ENCODE measurements at regions not wholly inside any gene's neighbourhood (a gene's known extent, or its start where the extent isn't known, plus 50 kb on each side); places are given as distances from the start of the nearest gene placed in this dataset.

- no peak for DNase-seq
Observed at GRCh38 chr15:95300958-95301357, 1029.5 kb upstream of the NR2F2 start.

- no peak for DNase-seq
Observed at GRCh38 chr15:95302206-95302605, 1028.3 kb upstream of the NR2F2 start.

GRCh38 chr15:95302809-95303208 is 1027.7 kb upstream of the NR2F2 start:
- DNase-seq: no peak

GRCh38 chr15:95303713-95304112 is 1026.8 kb upstream of the NR2F2 start:
- DNase-seq: no peak

GRCh38 chr15:95304151-95304946 is 1026.2 kb upstream of the NR2F2 start:
- no peak for DNase-seq

- no peak for DNase-seq
Observed at GRCh38 chr15:95304947-95305400, 1025.5 kb upstream of the NR2F2 start.

GRCh38 chr15:95307115-95307514 is 1023.4 kb upstream of the NR2F2 start:
- DNase-seq: no peak

- no peak for DNase-seq
Observed at GRCh38 chr15:95319242-95319641, 1011.3 kb upstream of the NR2F2 start.

GRCh38 chr15:95323796-95324195 is 1006.7 kb upstream of the NR2F2 start:
- no peak for DNase-seq

GRCh38 chr15:95324656-95325055 is 1005.8 kb upstream of the NR2F2 start:
- DNase-seq: no peak

GRCh38 chr15:95325763-95326404 is 1004.6 kb upstream of the NR2F2 start:
- DNase-seq: no peak

- no peak for DNase-seq
Observed at GRCh38 chr15:95326431-95327182, 1003.9 kb upstream of the NR2F2 start.

GRCh38 chr15:95327183-95327525 is 1003.3 kb upstream of the NR2F2 start:
- no peak for DNase-seq

- no peak for DNase-seq
Observed at GRCh38 chr15:95327661-95328060, 1002.8 kb upstream of the NR2F2 start.

- no peak for DNase-seq
Observed at GRCh38 chr15:95328559-95328958, 1001.9 kb upstream of the NR2F2 start.

- DNase-seq: no peak
Observed at GRCh38 chr15:95329362-95329761, 1001.1 kb upstream of the NR2F2 start.

- DNase-seq: no peak
Observed at GRCh38 chr15:95341686-95342085, 988.8 kb upstream of the NR2F2 start.

- no peak for DNase-seq
Observed at GRCh38 chr15:95345867-95346266, 984.6 kb upstream of the NR2F2 start.

GRCh38 chr15:95346721-95347475 is 983.6 kb upstream of the NR2F2 start:
- no peak for DNase-seq

GRCh38 chr15:95347837-95348236 is 982.7 kb upstream of the NR2F2 start:
- no peak for DNase-seq

- no peak for DNase-seq
Observed at GRCh38 chr15:95350908-95351307, 979.6 kb upstream of the NR2F2 start.

- DNase-seq: no peak
Observed at GRCh38 chr15:95352631-95353187, 977.8 kb upstream of the NR2F2 start.

- DNase-seq: no peak
Observed at GRCh38 chr15:95353512-95353911, 977.0 kb upstream of the NR2F2 start.

All from SHP77 (cell line).